GM12873 (cell line): ENCODE measurements at regions not wholly inside any gene's neighbourhood (a gene's known extent, or its start where the extent isn't known, plus 50 kb on each side); places are given as distances from the start of the nearest gene placed in this dataset.

Experiments used
- CTCF ChIP-seq: IDR thresholded peaks from 2 replicates; pipeline ENCODE4 v1.5.1; 2012; ENCODE audit warnings: low read depth, mild to moderate bottlenecking, moderate library complexity, low read length, control low read depth; ENCODE audit not compliant: insufficient read depth; ENCODE audit errors: missing control alignments

GRCh38 chr14:28264306-28264705 is 502.3 kb upstream of the FOXG1 start:
- no peak for TF ChIP-seq CTCF

- TF ChIP-seq CTCF: no peak
Observed at GRCh38 chr14:28272270-28272669, 494.3 kb upstream of the FOXG1 start.

GRCh38 chr14:28280530-28280929 is 486.1 kb upstream of the FOXG1 start:
- TF ChIP-seq CTCF: no peak

GRCh38 chr14:28280997-28281598 is 485.5 kb upstream of the FOXG1 start:
- no peak for TF ChIP-seq CTCF

- no peak for TF ChIP-seq CTCF
Observed at GRCh38 chr14:28284546-28285300, 481.9 kb upstream of the FOXG1 start.

GRCh38 chr14:28294834-28295440 is 471.6 kb upstream of the FOXG1 start:
- peak; percentile 36 for TF ChIP-seq CTCF

- no peak for TF ChIP-seq CTCF
Observed at GRCh38 chr14:28297559-28297958, 469.0 kb upstream of the FOXG1 start.
